ENCODE measurements at regions not wholly inside any gene's neighbourhood (a gene's known extent, or its start where the extent isn't known, plus 50 kb on each side); places are given as distances from the start of the nearest gene placed in this dataset.

DNA sequence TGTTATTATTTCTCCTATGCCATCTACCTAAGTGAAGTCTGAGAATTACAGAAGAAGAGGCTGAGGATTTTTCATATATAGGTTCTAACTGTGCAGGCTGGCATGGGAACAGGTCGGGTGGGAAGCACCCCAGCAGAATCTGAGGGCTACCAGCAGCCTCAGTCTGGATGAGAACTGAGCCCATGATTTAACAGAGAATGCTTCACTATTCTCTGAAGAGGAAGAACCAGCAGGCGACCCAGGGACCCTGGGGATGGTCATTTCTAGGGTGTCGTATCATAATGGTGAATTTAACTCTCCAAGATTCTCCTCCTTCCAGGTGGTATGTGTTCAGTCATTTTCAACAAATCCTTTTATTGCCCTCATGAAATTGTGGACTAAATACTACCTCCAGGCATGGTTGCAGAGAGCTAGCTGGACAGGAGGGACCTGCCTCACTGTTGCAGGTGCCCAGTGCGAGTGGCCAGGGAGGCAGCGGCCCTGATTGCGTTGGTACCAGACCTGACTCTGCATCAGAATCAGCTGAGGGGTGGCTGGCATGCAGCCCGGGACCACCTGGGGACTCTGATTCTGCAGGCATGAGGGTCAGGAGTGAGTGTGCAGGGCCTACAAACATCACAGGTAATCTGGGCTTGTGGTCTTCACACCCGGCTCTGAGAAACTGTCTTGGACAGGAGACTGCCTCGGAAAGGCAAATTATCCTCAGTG is 272.2 kb downstream of the TSN start:
- no peaks in the 10 kb centered on the region for H3K4me1 ChIP-seq
- no peaks in the 10 kb centered on the region for H3K36me3 ChIP-seq
- no peak overlapping the region for H3K4me3 ChIP-seq
- no peaks in the 10 kb centered on the region for H3K27me3 ChIP-seq
- ATAC-seq, result no peak
- no peak overlapping the region for H3K27ac ChIP-seq
- peaks cover 0 to 5% (median 0%) of the 10 kb centered on the region in 3 donors for H3K9me3 ChIP-seq
- TF ChIP-seq POLR2AphosphoS5 (IDR thresholded peaks at IDR 0.05) (no peak), EP300 (IDR thresholded peaks at IDR 0.05) (no peak), POLR2A (IDR thresholded peaks at IDR 0.05) (no peak)
- TF ChIP-seq, protein P1, sequence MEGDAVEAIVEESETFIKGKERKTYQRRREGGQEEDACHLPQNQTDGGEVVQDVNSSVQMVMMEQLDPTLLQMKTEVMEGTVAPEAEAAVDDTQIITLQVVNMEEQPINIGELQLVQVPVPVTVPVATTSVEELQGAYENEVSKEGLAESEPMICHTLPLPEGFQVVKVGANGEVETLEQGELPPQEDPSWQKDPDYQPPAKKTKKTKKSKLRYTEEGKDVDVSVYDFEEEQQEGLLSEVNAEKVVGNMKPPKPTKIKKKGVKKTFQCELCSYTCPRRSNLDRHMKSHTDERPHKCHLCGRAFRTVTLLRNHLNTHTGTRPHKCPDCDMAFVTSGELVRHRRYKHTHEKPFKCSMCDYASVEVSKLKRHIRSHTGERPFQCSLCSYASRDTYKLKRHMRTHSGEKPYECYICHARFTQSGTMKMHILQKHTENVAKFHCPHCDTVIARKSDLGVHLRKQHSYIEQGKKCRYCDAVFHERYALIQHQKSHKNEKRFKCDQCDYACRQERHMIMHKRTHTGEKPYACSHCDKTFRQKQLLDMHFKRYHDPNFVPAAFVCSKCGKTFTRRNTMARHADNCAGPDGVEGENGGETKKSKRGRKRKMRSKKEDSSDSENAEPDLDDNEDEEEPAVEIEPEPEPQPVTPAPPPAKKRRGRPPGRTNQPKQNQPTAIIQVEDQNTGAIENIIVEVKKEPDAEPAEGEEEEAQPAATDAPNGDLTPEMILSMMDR (IDR thresholded peaks at IDR 0.05), result no peak
- whole genome bisulfite sequencing, 2 donors (ENCODE audit: low coverage in 1 of 2), result 85 to 100% methylated on average over 3 to 5 of the region's 9 CpGs

DNA sequence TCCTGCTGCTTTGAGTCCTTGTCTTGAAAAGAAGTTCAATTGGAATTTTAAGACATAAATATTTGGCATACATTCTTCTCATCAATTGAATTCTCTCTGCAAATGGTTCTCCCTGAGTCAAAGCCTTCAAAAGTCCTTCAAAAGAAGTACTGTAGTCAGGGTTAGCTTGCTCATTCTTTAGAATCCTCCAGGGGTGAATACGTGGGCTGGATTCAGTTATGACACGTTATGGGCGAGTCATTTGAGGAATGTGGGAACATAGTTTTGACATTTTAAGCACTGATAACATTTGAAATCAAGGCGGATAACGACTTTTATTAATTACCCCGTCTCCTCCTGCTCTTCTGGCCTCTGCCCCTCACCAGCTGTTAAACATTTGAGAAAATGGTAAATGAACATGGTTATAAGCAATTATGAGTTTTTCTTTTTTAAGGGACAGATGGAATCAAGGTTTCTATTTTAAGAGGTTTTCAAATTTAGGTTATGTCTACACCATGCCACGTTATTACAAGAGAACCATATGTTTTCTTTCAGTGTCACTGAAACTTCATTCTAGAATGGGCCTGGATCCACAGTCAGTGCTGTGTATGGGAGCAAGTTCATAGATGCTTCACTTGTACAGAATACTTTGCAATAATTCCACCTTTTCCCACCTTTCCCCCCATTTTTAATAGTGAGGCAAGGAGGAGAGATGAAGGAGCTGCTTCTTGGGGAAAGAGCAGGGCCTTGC is 273.1 kb downstream of the TSN start:
- 23 to 52% methylated on average over 7 of the region's 7 CpGs for WGBS, 2 donors (ENCODE audit: low coverage in 1 of 2)
- Histone ChIP-seq H3K9me3 (peaks cover 0 to 5% (median 0%) of the 10 kb centered on the region in 3 donors), H3K27me3 (no peaks in the 10 kb centered on the region), H3K4me3 (no peak overlapping the region), H3K4me1 (no peaks in the 10 kb centered on the region), H3K36me3 (no peaks in the 10 kb centered on the region), H3K27ac (no peak overlapping the region)
- TF ChIP-seq, protein P1 (IDR thresholded peaks at IDR 0.05), result no peak
- TF ChIP-seq POLR2A (IDR thresholded peaks at IDR 0.05), result no peak
- TF ChIP-seq EP300 (IDR thresholded peaks at IDR 0.05), result no peak
- no peak for TF ChIP-seq POLR2AphosphoS5 (IDR thresholded peaks at IDR 0.05)
- no peak for ATAC-seq

DNA sequence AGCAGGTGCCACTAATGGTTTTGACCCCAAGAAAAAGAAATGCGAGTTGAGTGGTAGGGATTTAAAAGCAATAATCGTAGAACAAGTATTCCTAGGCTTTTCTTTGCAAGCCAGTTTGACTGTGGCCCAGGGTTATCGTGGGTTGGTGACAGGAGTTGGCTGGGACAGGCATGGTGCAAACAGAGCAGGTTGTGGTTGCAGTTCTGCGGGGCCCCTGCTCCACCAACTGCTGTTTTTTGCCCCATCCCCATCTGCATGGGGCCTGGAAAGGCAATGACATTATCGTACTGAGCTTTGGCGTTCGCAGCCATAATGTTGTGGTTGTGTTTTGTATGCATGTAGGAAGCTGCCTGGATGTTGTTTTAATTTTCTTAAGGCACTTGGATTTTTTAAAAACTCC is 274.0 kb downstream of the TSN start:
- ATAC-seq, result no peak
- no peaks in the 10 kb centered on the region for H3K36me3 ChIP-seq
- H3K4me1 ChIP-seq, result no peaks in the 10 kb centered on the region
- WGBS, 2 donors (ENCODE audit: low coverage in 1 of 2), result 93 to 97% methylated on average over 5 to 7 of the region's 7 CpGs
- H3K27ac ChIP-seq, result no peak overlapping the region
- no peak overlapping the region for H3K4me3 ChIP-seq
- H3K9me3 ChIP-seq, result peaks cover 0 to 5% (median 0%) of the 10 kb centered on the region in 3 donors
- no peaks in the 10 kb centered on the region for H3K27me3 ChIP-seq
- TF ChIP-seq POLR2A (IDR thresholded peaks at IDR 0.05) (no peak), POLR2AphosphoS5 (IDR thresholded peaks at IDR 0.05) (no peak), EP300 (IDR thresholded peaks at IDR 0.05) (no peak)
- TF ChIP-seq, protein P1 (IDR thresholded peaks at IDR 0.05), result no peak

DNA sequence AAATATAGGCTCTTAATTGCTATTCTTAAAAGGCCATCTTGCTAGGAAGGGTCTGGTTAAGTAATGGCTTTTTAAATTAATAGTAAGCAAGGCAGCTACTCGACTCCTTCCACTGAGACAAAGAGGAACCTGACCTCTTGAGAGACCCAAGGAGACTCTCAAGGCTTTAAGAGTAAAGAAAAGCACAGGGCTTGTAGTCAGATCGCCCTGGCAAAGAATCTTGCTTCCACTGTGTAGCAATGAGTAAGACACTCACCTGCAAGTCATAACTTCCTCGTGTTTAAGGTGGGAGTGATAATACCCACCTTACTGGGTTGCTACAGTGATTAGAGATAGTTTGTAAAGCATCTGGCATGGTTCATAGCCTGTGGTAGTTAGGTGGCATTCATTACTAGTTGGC is 274.5 kb downstream of the TSN start:
- Histone ChIP-seq H3K36me3 (no peaks in the 10 kb centered on the region), H3K27ac (no peak overlapping the region), H3K4me1 (no peaks in the 10 kb centered on the region), H3K4me3 (no peak overlapping the region), H3K27me3 (no peaks in the 10 kb centered on the region), H3K9me3 (peaks cover 0 to 5% (median 0%) of the 10 kb centered on the region in 3 donors)
- WGBS, 2 donors (ENCODE audit: low coverage in 1 of 2), result 81 to 89% methylated on average over 2 to 3 of the region's 3 CpGs
- TF ChIP-seq, protein P1 (IDR thresholded peaks at IDR 0.05), result no peak
- TF ChIP-seq POLR2A (IDR thresholded peaks at IDR 0.05), result no peak
- no peak for TF ChIP-seq POLR2AphosphoS5 (IDR thresholded peaks at IDR 0.05)
- ATAC-seq, result no peak

Data from gastroesophageal sphincter (tissue), 4 donors.